ENCODE measurements at regions not wholly inside any gene's neighbourhood (a gene's known extent, or its start where the extent isn't known, plus 50 kb on each side); places are given as distances from the start of the nearest gene placed in this dataset.
"Not testable (repeated sequence)": the region's sequence is repeated elsewhere in the genome, so short reads cannot be mapped to it uniquely, and the experiment has no call there.

DNA sequence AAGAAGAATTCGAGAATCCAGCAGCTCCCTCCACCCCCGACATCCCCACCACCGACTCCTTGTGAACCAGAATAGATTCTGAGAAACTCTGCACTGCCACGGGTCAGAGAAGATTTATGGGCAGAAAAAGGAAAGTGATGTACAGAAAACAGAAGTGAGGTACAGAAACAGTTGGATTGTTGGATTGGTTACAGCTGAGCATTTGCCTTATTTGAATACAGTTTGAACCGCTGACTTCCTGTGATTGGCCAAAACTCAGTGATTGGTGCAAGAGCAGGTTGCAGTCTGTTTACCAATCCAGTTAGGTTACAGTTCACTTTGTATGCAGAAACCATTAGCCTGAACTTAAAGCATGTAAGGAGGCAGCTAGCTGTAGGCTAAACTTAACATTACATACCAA is 131.2 kb upstream of the HDDC2 start:
- DNase-seq: peak in 1 of 2 donors; percentile 0

DNA sequence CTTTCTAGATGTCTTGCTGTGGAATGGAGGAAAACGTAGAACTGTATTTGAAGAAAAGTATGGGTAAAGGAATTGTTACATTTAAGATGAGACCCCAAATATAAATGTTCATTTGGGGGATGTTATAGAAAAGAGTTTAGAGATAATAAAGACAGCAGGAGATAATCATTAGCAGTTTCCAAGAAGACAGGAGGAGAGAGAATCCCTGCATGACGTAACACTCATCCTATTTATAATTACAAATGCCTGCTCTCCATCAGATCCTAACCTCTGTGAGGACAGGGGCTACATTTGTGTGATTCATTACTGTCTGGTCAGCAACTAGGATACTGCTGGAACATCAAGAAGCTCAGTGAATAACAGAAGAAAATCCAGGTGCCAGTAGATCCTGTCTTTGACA is 133.0 kb upstream of the HDDC2 start:
- DNase-seq: no peak

DNA sequence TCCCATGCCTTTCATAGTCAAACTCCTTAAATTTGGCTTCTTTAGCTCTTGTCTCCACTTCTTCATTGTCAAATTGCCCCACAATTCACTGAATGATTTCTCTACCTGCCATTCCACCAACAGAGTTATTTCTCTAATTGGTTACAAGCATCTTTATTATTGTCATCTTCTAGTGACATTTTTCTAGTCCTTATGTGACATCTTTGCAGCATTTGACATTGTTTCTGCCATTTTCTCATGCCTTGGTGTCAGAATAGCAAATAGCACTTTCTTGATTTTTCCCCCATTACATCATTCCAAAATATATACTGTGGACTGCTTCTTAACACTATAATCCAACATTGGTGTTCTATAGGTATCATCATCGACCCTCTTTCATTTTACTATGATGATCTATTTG is 137.7 kb upstream of the HDDC2 start:
- DNase-seq: no peak

DNA sequence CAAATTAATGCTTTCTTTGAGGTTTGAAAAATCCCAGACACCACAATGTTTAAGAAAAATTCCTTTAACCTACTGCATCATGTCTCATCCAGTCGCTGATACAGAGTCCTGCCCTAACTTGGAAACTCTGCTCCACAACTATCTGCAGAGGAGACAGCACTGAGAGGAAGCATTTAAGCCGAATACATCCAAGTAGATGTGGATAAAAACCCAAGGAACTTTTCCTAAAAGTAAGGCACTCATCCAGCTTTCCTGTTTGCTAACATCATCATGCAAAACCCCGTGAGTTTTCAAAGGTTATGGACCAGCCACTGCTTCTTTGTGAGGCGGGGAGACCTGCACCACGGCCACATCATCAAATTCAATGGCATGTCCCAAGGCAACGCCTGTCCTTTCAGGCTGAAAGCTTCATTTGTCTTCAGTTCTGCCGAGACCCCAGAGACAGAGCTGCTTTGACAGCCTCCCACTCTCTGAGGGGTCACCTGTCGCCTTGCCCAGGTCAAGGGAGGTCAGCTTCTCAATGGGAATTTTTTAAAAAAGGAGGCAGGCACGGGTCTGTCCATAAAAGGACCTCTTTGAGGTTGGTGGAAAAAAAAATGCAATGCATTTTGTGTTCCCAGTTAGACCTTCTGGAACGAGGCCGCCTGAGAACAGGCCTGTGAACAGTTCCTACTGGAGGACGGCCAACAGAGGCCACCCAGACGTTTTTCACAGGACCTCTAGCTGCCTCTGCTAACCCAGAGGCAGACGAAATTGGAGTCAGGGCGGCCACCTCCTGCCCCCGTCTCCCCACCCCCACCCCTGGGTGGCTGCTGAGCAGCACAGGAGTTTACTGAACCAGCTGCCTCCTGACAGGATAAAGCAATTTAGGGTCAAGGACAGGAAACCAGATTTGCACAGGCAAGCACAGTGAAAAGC is 142.5 kb upstream of the HDDC2 start:
- DNase-seq: no peak

DNA sequence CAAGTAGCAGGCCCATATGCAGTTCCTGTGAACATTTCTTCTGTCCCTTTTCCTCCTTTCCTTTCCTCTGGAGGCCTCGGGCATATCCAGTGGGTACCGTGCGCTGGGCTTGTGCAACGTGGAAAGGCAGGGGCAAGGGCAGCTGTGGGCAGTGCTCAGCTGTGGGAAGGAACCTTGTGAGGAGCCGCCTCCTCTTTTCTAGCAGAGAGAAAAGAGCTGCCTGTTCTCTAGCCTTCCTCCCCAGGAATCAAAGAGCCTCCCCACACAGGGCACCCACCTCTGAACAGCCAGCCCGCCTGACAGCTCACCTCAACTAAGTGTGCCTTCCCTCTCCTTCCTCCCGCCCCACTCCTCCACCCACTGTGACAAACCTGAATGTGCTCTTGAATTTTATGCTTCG is 143.3 kb upstream of the HDDC2 start:
- DNase-seq: no peak

DNA sequence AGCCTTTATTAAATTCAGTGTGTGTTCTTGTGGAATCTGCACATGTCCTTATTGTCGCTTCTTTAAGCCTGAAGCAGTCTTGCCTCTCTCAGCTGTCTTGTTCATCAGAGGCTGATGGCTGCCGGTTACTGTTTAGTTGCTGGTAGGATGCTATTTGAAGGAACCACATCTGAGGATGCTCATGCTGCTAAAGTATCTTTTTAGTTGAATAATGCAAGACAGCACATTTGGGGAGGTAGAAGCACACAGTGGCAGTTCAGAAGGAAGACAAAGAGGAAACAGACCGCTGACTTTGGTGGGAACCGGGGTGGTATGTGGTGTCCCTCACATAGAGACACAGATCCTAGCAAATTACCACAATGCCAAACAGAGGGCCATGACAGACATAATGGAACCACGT is 144.2 kb upstream of the HDDC2 start:
- no peak for DNase-seq

DNA sequence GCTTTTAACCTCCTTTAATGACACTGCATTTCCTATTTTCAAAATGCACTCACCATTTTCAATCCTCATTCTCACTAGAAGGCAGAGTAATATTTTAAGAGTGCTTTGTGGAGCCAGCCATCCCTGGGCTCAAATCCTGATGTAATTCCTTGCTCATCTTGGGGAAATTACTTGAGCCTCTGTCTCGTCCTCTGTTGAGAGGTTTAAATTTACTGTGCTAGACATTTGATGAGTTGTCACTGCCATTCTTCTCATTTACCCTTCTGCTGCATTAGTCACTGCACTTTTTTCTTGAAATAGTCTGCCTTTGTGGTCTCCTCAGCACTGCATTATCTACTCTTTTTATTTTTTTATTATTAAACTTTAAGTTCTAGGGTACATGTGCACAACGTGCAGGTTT is 150.0 kb upstream of the HDDC2 start:
- no peak for DNase-seq

DNA sequence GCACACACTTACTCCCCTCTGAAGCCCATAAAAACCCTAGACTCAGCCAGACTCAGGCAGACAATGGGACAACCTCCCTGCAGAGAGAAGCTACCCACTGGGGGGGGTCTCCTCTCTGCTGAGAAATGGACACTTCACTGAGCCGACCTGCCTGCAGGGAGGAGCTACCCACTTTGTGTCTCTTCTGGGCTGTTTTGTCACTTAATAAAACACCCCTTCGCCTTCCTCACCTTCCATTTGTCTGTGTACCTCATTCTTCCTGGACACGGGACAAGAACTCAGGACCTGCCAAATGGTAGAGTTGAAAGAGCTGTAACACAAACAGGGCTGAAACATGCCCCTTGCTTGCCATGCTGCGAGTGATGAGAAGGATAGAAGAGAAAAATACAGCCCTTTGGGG is 151.7 kb upstream of the HDDC2 start:
- no peak for DNase-seq

DNA sequence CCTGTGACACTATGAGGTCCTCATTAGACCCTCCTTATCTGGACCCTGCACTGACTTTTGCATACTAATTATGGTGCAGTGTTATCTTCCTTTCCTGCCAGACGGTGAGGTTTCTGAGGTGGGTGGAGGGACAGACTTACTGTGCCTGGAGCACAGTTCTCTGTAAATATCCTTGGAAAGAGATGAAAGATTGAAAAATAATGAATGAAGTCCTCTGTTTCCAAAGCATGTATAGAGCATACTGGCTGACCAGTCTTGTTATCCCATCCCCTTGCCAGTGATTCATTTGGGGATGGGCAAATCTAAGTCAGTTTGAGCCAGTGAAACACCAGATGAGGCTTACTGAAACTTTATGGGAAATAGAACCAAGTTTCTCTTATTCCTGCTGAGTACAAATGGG is 152.6 kb upstream of the HDDC2 start:
- no peak for DNase-seq

DNA sequence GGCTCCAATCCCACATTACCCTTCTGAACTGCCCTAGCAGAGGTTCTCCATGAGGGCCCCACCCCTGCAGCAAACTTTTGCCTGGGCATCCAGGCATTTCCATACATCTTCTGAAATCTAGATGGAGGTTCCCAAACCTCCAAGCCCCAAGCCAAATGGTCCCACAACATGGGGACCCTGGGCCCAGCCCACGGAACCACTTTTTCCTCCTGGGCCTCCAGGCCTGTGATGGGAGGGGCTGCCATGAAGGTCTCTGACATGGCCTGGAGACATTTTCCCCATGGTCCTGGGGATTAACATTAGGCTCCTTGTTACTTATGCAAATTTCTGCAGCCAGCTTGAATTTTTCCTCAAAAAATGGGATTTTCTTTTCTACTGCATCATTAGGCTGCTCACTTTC is 156.7 kb upstream of the HDDC2 start:
- DNase-seq: not testable (repeated sequence)

DNA sequence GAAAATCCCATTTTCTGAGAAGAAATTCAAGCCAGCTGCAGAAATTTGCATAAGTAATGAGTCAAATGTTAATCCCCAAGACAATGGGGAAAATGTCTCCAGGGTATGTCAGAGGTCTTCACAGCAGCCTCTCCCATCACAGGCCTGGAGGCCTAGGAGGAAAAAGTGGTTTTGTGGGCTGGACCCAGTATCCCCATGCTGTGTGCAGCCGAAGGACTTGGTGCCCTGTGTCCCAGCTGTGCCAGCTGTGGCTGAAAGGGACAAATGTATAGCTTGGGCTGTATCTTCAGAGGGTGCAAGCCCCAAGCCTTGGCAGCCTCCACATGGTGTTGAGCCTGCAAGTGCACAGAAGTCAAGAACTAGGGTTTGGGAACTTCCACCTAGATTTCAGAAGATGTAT is 163.6 kb upstream of the HDDC2 start:
- not testable (repeated sequence) for DNase-seq

DNA sequence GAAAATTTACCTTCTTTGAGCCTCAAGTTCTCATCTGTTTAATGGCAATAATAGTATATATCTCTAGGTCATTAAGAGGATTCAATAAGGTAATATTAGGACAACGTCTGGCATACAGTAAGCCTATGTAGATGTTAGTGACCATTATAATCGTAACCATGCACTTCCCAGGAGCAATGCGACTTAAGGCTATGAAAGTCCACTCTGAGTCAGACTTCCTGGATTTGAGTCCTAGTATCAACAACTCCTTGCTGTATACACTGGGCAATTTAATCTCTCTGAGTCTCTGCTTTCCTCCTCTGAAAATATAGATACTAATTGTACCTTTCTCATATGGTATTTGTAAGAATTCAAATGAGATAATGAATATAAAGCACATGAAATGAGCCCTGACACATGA is 168.1 kb upstream of the HDDC2 start:
- no peak for DNase-seq

DNA sequence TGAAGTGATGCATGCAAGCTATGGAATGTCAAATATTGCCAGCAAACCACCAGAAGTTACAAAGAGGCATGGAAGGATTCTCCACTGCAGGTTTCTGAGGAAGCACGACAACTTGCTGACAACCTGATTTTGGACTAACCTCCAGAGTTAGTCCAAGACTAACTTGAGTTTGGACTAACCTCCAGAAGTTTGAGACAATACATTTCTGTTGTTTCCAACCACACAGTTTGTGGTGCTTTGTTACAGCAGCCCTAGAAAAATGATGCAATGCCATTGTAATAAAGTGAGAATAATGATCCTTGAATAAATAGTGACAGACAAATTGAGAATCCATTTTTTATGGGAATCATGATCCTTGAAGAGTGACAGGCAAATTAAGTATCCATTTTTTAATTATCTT is 169.9 kb upstream of the HDDC2 start:
- no peak for DNase-seq

DNA sequence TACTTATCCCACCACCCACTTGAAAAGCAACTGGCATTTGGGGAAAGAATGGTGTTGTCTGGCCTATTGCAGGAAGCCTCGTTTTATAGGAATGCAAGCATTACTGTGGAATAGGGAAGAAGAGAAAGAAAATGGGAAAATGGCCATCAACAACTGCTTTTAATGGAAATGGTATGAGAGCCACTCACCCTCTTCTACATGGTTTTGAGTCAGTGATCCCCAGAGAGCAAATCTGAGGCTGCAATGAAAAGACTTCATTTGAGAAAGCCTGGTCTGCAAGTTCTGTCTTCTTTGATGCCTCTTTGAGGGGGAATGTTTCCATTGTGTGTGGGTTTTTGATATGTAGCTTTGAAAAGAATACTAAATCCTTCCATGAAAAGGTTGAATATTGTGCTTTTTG is 172.3 kb upstream of the HDDC2 start:
- no peak for DNase-seq

DNA sequence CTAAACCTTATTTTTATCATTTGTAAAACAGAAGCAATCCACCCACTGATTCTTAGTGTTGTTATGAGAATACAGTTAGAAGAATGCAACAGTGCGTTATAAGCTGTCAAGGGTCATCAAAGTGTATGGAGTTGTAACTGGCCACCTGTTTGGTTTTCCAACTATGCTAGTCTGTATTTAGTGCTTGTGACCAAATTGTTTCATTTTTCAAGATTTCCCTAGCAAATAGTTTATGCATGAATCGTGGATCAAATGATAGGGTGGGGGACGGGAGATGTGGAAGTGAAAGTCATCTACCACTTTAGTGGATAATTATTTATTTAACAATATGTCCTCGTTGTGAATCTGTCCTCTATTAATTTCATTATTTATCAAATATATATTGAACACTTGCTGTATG is 175.4 kb upstream of the HDDC2 start:
- DNase-seq: no peak

DNA sequence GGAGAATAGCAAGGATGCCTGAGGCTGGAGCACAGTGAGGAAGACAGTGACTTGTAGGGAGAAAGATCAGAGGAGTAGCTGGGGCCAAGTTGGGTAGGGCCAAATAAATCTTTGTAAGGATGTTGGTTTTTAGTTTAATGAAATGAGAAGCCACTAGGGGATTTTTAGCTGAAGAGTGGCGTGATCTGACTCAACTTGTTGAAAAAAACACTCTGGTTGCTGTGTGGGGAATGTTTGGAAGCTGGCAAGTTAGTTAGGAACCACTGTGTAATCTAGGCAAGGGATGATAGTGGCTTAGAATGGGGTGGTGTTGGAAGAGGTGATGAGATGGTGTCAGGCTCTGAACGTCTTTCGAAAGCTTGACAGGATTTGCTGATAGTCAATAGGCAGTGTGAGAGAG is 176.1 kb upstream of the HDDC2 start:
- DNase-seq: no peak

DNA sequence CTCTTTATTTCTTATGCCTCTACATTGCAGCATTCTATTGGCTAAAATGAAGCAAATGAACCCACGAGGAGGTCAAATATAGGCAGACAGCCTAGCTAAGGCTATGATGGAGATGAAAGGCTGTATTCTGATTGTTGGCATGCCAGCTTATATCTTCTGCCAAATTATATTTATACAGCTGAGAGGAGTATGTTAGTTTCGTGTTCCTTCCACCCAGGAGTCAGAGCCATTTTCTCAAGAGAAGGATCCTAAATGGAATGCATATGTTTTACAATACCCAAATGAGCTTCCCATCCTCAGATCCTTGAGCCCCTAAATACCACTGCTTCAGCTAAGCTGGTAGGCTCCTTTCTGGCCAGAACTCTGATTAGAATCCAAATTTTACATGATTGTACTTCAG is 178.4 kb upstream of the HDDC2 start:
- DNase-seq: no peak

DNA sequence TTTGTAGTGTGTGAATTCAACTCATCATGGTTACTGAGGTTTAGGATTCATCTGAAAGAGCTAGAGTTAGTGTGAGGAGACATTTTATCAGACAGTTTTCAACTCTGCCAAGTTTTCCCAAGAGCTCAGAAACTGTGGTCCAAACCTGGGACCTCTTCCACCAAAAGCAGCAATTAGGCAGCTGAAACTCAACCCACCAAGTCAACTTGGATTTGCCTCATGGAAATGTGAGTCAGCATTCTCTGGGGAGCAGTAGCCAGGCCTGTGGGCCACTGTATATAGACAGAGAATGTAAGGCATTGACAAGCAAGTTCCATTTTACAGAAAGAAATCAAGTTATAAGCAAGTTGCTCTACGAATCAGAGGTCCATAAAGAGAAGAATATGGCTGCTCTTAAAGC is 178.8 kb upstream of the HDDC2 start:
- no peak for DNase-seq

DNA sequence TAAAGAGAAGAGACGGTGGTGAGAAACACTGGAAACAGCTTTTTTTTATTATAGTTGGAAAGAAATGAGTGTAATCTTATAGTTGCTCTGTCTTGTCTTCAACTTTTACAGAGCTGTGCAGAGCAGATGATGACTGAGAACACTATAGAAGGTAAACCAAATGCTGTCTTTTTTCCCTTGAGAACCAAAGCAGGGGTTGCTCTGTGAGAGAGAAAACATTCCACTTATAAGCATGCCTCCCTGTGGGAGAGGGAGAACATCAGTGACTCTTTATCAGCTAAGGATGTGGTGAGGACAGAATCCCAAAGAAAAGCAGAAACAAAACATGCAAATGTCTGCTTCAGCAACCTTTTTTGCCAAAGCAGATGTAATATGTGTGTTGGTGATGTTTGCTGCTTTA is 179.3 kb upstream of the HDDC2 start:
- no peak for DNase-seq

DNA sequence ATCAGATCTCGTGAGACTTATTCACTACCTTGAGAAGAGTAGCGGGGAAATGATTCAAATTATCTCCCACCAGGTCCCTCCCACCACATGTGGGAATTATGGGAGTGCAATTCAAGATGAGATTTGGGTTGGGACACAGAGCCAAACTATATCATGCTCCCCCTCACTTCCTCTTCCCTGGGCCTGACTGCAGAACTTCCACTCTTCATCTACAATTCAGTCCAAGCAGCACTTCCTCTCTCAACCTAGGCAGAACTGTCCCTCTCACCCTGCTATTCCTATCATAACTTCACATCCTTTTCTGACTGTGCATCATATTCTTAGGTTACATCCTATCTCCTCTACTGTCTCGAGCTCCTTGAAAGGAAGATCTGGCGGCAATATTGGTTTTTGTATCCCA is 184.0 kb upstream of the HDDC2 start:
- no peak for DNase-seq

DNA sequence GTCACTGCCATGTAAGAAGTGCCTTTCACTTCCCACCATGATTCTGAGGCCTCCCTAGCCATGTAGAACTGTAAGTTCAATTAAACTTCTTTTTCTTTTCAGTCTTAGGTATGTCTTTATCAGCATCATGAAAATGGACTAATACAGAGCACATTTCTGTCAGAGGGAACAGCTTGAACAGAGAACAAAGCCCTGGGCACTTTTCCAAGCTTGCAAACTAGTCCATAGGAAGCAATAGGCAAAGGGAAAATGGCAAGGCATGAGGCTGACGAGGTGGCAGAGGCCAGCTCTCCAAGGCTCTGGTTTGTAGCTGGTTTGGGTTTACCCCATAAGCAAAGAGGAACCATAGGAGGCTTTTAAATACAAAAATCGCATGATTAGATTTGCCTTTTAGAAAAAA is 185.1 kb upstream of the HDDC2 start:
- no peak for DNase-seq

DNA sequence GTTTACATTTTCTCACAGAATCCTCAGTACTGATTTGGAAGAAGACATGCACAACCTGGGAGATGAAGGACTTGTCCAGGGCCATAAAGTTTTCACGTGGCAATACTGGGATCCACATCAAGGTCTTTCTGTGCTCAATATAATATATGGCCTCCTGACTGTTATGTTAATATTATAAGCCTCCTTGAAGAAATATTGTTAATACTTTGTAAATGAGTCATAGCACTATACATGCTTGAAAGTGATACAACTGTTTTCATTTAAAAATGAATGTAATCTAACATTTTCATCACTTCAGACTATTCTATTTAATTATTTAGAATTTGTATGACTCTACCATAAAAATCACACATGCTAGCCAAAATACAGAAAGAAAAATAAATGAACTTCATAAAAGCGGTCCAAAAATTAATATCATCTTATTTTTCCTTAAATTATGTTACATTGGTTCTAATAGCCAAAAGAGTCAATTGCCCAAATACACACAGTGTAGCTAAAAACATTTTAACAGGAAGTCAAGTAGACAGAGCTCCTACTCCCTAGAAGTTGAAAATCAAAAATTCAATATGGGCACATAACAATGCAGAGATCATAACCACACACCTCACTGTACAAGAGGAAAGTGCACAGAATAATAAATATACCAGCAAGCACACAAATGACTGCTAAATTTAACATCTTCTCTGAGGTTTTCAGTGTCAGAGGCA is 188.0 kb upstream of the HDDC2 start:
- DNase-seq: no peak

DNA sequence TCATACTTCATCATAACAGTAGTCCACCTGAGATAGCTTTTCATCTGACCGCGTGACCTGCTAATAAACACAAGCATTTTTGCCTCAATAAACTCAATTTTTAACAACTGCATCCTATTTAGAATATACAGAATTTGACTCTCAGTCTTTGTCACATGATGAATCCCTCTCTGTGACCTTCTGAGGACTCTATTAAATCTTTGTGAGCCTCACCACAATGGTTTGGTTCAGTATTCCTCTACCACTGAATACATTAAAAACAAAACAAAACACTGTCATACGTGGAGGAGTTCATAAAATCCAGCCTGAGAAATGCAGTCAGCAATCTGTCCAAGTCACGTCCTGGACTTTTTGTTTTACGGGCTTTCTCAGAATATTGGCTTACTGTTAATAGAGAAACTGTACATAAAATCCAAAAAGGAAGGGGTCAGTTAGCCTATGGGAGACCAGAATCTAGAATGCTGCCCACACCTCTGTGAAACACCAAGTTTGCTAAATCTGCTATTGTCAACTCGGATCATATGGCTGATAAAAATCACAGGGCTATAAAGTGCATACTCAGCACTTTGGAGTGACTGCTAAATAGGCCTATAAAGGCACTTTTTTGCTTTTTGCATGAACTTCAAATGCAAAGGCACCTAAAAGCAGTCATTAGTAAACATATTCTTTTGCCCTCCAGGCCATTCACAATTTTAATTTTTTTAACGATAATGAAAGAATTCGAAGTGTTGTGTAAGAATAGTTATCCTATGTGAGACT is 190.3 kb upstream of the HDDC2 start:
- no peak for DNase-seq

DNA sequence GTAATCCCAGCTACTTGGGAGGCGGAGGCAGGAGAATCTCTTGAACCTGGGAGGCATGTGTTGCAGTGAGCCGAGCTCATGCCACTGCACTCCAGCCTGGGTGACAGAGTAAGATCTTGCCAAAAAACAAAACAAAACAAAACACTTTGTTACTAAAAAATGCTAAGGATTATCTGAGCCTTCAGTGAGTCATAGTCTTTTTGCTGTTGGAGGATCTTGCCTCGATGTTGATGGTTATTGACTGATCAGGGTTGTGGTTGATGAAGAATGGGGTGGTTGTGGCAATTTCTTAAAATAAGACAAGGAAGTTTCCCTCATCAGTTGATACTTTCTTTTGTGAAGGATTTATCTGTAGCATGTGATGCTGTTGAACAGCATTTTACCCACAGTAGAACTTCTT is 196.8 kb upstream of the HDDC2 start:
- DNase-seq: no peak
